GM23248 (cell line): ENCODE measurements at regions not wholly inside any gene's neighbourhood (a gene's known extent, or its start where the extent isn't known, plus 50 kb on each side); places are given as distances from the start of the nearest gene placed in this dataset.

Experiments
- EZH2 ChIP-seq: fragments of 200-600 bp; sonication (generic); IDR thresholded peaks from 2 replicates; pipeline ENCODE4 v1.6.1; 2018; ENCODE audit warnings: antibody characterized with exemption, mild to moderate bottlenecking; ENCODE audit not compliant: insufficient read depth, poor library complexity, severe bottlenecking
- EZH2phosphoT487 ChIP-seq: fragments of 200-600 bp; sonication (generic); IDR thresholded peaks from 2 replicates; pipeline ENCODE4 v1.6.1; 2018; ENCODE audit warnings: antibody characterized with exemption, moderate library complexity, mild to moderate bottlenecking, low read depth; ENCODE audit not compliant: insufficient read depth

GRCh38 chr10:105354010-105354409 is 712.9 kb downstream of the SORCS3 start:
- TF ChIP-seq EZH2 (no peak), EZH2phosphoT487 (no peak)
